Liver (tissue), 3 donors: ENCODE measurements at regions not wholly inside any gene's neighbourhood (a gene's known extent, or its start where the extent isn't known, plus 50 kb on each side); places are given as distances from the start of the nearest gene placed in this dataset.

Source experiments
- CTCF ChIP-seq: fragments of 150-350 bp; IDR thresholded peaks from 2 replicates; pipeline ENCODE4 v1.5.1; 2017; ENCODE audit warnings: improper control_type of control experiment, low read depth, low read length; ENCODE audit not compliant: missing input control
- EGR1 ChIP-seq, 2 donors: IDR thresholded peaks; 2 replicates each; pipeline ENCODE4 v1.6.1; 2016 to 2018; ENCODE audit warnings: antibody characterized with exemption in 2 of 2, low read depth in 2 of 2
- GABPA ChIP-seq, 2 donors: IDR thresholded peaks in 1 of 2; conservative IDR thresholded peaks in 1 of 2; 2 replicates each; pipeline ENCODE4 v1.6.1; 2016; ENCODE audit warnings: antibody characterized with exemption in 2 of 2, mild to moderate bottlenecking in 1 of 2, moderate library complexity in 1 of 2
- HNF4A ChIP-seq, 2 donors: conservative IDR thresholded peaks; 2 replicates each; pipeline ENCODE4 v1.6.1; 2016; ENCODE audit warnings: antibody characterized with exemption in 2 of 2, mild to moderate bottlenecking in 2 of 2
- HNF4G ChIP-seq: IDR thresholded peaks from 2 replicates; pipeline ENCODE4 v1.6.1; 2016; ENCODE audit warnings: antibody characterized with exemption
- JUND ChIP-seq, 2 donors: IDR thresholded peaks; 2 replicates each; pipeline ENCODE4 v1.6.1; 2016; ENCODE audit warnings: antibody characterized with exemption in 2 of 2
- RAD21 ChIP-seq, 2 donors: IDR thresholded peaks; 2 replicates each; pipeline ENCODE4 v1.6.1; 2016; ENCODE audit warnings: antibody characterized with exemption in 2 of 2, mild to moderate bottlenecking in 2 of 2
- RXRA ChIP-seq, 2 donors: IDR thresholded peaks; 2 replicates each; pipeline ENCODE4 v1.6.1; 2017 to 2018; ENCODE audit warnings: antibody characterized with exemption in 2 of 2, mild to moderate bottlenecking in 1 of 2
- SP1 ChIP-seq: IDR thresholded peaks from 2 replicates; pipeline ENCODE4 v1.6.1; 2018; ENCODE audit warnings: antibody characterized with exemption, mild to moderate bottlenecking
- TAF1 ChIP-seq: conservative IDR thresholded peaks from 2 replicates; pipeline ENCODE4 v1.6.1; 2016; ENCODE audit warnings: antibody characterized with exemption, mild to moderate bottlenecking
- ZBTB33 ChIP-seq: IDR thresholded peaks from 2 replicates; pipeline ENCODE4 v1.6.1; 2016; ENCODE audit warnings: antibody characterized with exemption
- TF ChIP-seq, protein P1 (sequence below): IDR thresholded peaks from 2 replicates; pipeline ENCODE4 v1.6.1; 2016; ENCODE audit warnings: antibody characterized with exemption
- TF ChIP-seq, protein P2 (sequence below): IDR thresholded peaks from 2 replicates; pipeline ENCODE4 v1.6.1; 2016; ENCODE audit warnings: antibody characterized with exemption, mild to moderate bottlenecking
- donor health status: healthy.
- donor health status: healthy.

- TF ChIP-seq CTCF (no peak), EGR1 (IDR thresholded peaks at IDR 0.05; ENCODE audit: low read depth in 2 of 2) (no peak), HNF4G (no peak), SP1 (no peak), ZBTB33 (no peak), RXRA (IDR thresholded peaks at IDR 0.05) (no peak), RAD21 (IDR thresholded peaks at IDR 0.05) (no peak), GABPA (IDR thresholded peaks at IDR 0.05 in 1 of 2, conservative IDR thresholded peaks at IDR 0.05 in 1 of 2) (no peak), JUND (IDR thresholded peaks at IDR 0.05) (no peak), TAF1 (no peak), HNF4A (conservative IDR thresholded peaks at IDR 0.05) (no peak)
- TF ChIP-seq, protein P1, sequence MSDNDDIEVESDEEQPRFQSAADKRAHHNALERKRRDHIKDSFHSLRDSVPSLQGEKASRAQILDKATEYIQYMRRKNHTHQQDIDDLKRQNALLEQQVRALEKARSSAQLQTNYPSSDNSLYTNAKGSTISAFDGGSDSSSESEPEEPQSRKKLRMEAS, result no peak
- TF ChIP-seq, protein P2, sequence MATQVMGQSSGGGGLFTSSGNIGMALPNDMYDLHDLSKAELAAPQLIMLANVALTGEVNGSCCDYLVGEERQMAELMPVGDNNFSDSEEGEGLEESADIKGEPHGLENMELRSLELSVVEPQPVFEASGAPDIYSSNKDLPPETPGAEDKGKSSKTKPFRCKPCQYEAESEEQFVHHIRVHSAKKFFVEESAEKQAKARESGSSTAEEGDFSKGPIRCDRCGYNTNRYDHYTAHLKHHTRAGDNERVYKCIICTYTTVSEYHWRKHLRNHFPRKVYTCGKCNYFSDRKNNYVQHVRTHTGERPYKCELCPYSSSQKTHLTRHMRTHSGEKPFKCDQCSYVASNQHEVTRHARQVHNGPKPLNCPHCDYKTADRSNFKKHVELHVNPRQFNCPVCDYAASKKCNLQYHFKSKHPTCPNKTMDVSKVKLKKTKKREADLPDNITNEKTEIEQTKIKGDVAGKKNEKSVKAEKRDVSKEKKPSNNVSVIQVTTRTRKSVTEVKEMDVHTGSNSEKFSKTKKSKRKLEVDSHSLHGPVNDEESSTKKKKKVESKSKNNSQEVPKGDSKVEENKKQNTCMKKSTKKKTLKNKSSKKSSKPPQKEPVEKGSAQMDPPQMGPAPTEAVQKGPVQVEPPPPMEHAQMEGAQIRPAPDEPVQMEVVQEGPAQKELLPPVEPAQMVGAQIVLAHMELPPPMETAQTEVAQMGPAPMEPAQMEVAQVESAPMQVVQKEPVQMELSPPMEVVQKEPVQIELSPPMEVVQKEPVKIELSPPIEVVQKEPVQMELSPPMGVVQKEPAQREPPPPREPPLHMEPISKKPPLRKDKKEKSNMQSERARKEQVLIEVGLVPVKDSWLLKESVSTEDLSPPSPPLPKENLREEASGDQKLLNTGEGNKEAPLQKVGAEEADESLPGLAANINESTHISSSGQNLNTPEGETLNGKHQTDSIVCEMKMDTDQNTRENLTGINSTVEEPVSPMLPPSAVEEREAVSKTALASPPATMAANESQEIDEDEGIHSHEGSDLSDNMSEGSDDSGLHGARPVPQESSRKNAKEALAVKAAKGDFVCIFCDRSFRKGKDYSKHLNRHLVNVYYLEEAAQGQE, result no peak
Observed at GRCh38 chr13:78183732-78184131, 265.1 kb upstream of the EDNRB start.
